ENCODE measurements at regions not wholly inside any gene's neighbourhood (a gene's known extent, or its start where the extent isn't known, plus 50 kb on each side); places are given as distances from the start of the nearest gene placed in this dataset.

DNA sequence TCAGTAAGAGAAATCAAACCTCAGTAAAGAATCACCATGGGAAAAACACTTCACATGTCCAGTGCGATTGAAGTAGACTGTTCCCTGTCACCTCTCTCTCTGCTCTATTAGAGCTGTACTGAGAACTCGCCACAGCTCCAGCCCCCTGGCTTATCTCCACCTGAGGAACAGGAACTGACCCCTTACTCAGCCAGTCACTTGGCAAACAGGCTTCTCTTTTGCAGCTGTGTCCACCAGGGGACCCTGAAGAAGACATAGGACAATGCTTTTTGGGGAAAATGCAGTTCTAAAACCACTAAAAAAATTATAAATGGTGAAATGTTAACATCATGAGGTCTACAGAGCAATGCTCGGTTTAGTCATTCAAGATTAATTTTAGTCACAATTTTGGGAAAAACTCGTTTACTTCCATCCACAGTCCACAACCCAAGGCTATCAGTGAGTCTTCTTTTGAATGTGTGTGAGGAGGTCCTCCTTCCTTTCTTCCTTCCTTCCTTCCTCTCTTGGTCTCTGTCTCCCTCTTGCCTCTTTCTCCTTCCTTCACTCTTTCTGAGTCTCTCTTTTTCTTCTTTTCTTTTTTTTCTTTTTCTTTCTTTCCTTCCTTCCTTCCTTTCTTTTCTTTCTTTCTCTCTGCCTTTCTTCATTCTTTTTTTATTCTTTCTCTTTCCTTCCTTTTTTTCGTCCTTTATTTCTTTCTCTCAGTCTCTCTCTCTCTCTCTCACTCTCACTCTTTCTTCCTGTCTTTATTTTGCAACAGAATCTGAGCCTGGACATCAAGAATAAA, 1189.5 kb upstream of the TMEM132C start:
- DNase-seq (ENCODE audit: low read depth in 2 of 2), result no peak

DNA sequence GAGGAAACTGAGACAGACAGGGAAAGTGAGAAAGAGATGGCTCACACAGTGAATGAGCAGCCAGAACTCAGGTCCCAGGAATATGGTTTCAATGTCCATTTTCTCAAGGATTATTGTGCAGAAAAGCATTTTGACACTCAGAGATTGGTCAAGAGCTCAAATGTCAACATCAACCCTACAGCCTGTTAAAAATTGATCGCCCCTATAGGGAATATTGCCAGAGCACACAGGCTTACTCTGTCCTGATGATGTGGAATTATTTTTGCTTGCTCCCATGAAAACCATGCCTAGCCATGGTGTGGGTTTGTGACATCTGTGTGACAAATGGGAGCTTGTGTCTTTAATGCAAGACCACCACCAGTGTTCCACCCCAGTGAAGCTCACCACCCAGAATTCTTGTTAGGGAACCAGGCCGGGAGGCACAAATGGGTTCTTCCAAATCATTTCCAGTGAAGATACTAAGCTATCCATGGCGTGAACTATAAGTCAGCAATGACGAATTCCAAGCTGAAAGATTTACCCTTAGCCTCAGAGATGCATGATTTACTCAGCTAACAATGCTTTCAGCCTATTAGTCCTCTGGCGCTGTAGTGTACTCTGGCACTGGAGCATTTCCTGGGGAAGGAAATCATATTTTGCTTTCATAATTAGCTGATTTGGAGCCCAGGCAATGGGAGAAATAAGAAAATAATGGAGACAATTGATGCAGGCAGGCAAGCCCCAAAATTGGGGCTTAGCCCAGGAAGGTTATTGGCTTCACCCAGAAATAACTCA, 1188.2 kb upstream of the TMEM132C start:
- DNase-seq (ENCODE audit: low read depth in 2 of 2), result no peak

DNA sequence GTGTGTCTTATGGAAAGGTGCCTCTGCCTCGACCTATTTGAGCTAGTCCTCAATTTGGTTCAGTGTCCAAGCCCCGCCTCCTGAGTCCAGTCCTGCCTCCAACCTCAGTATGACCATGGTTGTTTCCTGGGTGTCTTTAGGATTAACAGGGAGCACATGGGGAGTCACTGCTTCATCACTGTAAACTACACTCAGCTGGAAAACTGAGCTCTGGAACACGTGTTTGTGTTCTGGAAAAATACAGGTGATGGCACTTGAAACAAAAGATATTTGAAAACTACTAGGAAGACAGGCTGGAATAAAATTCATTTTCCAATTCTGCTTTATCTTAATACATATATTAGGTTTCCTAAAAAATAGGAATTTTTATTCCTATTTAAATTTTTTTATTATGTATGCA, 1187.3 kb upstream of the TMEM132C start:
- no peak for DNase-seq (ENCODE audit: low read depth in 2 of 2)

DNA sequence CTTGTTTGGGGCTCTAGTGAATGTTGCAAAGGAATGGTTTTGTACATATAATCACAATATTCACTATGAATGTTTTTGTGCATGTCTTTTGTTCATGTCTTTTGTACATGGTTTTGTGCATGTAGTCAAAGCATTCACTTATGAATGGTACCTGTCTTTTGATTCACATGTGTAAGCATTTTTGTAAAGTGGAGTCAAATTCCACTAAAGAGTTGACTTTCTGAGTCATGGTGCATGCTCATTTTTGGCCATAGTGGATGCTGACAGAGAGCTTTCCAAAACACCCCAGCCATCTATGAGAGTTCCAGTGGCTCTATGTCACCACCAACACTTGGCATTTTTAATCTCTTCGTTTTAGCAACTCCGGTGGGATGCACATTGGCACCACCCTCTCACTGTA, 1185.9 kb upstream of the TMEM132C start:
- DNase-seq (ENCODE audit: low read depth in 2 of 2), result no peak

DNA sequence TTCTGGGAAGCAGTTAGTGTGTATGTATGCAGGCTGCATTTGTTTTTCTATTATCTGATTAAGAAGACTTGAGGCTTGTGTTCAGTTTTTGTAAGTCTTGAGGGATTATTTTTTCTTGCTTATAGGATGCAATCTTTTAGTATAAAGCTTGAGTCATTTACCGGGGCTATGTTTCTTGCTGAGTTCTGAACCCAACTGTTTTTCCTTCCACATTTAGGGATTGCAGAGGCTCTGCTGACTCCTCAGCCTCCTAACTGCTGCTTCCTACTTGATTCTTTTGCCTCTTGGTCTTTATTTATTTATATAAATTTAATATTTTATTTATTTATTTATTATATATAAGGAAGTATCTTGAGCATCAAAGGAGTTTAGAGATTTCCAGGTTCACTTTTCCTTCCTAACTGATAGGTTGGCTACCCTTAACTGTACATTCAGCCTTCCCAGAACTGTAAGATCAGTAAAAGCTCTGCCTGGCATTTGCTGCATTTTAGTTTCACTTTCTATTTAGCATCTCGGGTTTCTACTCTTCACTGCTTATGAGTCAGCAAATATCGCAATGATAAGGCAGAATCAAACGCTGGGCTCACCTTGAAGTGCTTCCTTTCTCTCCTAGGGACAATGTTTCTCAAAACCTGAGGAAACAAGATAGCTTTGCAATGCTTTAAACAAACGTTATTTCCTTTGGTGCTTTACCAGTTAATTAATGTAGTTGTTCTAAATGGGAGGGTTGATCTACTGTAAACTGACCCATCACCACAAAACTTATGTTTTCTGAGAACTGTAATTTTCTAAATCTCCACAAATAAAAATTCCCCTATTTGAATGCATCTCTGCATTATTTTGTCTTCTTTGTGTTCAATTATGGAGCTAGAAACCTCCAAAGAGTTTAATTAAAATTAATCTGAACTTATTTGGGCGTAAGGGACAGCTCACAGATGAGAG, 1183.7 kb upstream of the TMEM132C start:
- DNase-seq (ENCODE audit: low read depth in 2 of 2), result no peak

DNA sequence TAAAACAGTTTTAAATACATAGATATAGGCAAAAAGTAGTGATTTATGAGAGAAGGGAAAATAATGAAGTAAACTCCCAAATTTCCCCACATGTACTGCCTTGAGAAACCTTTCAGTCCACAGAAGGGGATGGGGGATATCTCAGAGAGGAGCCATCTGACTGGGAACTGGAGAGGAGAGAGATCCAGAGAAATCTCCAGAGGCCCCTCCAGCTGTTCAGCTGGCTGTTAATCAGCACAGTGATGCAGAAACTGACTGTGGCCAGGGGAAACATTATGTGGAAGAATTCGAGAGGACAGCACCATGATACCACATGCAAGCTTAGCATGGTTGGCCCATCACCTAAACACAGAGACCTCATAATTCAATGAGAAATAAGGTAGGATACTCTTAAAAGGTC, 1165.9 kb upstream of the TMEM132C start:
- no peak for DNase-seq (ENCODE audit: low read depth in 2 of 2)

DNA sequence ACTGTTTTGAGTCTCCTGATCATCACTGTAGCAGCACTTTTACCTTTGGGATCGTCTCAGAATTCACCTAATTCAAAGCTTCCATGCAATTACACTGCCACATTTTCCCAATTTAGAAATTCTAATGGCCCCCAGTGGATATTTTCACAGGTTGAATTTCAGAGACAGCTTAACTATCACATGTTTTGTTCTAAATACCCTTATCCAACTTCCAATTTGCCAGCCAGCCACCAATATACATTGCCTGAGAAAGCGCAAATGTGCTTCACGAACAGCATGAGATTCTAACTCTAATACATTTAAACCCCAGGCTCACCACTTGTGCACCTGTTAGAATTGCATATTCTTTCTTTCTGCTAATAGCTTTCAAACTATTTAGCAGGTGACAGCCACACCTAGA, 1160.9 kb upstream of the TMEM132C start:
- DNase-seq (ENCODE audit: low read depth in 2 of 2), result no peak

DNA sequence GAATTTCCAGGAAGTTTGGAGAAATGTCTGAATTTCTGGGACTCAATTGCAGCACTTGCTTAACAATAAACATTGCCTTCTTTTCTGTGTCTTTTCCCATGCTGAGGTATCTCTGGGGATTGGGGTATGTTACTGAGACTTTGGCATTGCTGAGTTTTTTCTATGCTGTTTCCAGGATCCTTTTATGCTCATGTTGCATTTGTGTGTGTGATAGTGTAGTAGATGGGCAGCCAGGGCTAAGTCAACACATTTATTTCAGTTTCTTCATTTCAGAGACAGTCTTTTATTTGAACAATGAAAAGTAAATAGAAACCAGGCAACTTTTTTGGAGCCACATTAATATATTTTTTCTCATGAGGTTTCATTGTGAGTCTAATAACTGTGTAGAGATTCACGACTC, 1160.3 kb upstream of the TMEM132C start:
- DNase-seq (ENCODE audit: low read depth in 2 of 2), result no peak

DNA sequence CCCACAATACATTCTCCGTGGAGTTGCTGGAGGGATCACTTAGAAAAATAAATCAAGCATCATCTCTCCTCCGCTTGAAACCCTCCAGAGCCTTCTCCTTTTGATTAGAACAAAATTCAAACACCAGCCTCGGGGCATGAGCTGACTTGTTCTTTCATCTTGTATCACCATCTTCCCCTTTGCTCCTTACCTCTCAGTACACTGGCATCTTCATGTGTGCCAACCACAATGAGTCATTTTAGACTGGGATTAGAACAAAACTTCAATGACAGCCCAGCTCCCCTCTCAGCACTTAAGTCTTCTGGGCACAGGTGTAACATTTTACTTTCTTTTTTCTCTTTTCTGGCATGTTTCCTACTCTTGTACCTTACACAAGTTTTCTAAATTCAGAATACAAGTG, 1159.2 kb upstream of the TMEM132C start:
- no peak for DNase-seq (ENCODE audit: low read depth in 2 of 2)

DNA sequence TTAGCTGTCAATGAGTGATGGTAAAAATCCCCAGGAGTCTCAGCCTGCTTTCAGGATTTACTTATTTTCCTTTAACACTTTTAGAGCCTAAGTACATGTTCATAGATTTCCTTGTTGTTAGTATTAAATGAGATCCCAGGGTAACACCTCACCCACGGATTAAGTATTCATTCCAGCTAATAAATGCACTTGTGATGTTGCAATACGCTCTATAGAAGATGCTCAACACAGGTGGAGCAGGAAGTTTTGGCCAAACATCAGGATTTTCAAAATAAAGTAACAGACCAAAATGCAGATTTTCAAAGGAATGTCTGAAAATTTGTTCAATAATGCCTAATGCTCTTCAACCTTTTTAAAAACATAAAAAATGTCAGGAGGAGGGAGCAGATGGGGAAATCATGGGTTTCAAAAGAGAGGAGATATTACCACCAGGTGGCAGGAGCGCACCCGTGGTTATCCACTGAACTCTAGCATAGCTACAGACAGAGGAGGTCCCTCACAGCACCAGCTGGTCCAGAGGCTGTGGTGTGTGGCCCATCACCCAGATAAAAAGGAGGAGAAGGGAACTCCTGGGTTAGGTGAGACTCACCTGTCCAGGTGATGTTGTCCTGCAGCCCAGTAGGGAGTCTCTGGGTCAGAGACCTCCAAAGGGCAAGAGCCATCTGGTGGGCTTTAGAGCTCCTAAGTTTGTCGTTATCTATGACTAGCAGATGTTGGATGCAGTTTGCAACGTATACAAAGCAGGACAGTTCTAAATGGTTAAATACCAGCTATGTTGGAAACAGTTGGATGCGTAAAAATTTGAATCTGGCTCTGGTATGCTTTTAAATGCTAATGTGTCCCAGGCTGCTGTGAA, 1158.4 kb upstream of the TMEM132C start:
- peak in 1 of 2 donors; percentile 14 for DNase-seq (ENCODE audit: low read depth in 2 of 2)

DNA sequence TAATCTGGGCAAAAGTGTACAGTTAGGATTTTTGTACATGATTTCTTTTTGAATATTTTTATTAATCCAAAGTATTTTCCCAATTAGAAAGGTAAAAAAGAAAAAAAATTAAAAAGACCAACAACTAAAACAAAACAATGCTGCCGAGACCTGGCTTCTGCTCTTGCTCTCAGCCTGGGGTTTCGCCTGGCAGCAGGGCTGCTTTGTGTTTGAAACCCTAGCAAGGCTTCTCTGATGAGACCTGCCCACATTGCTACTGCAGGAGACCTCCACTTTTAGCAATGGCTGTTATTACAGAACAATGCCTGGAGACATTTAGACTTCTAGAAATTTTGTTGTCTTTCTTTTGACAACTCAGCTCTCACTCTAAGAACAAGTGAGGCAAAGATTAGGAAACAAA, 1153.0 kb upstream of the TMEM132C start:
- DNase-seq (ENCODE audit: low read depth in 2 of 2), result no peak

DNA sequence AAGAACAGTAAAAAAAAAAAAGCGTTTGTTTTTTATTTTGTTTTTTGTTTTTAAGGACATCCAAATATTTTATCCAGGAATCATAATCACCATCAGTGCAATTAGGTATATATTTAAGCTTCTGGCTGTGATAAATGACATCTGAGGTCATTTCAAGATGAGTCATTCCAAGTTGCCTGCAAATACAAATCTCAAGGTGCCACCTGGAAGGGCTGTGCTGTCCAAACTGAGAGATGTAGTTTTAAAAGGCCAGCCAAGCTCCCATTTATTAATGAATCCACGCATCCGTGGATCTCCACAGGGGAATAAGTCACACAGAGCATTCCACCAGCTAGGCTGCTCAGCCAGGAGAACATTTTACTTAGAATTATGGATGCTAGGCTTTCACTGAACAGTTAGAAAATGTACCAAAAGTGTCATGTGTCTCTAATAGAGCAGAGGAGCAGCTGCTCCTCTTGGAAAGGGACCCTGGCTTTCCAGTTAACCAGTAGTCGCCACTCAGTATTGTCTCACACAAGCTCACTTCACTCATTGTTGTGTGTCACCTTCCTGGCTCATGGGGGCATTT, 1151.4 kb upstream of the TMEM132C start:
- DNase-seq (ENCODE audit: low read depth in 2 of 2), result no peak

DNA sequence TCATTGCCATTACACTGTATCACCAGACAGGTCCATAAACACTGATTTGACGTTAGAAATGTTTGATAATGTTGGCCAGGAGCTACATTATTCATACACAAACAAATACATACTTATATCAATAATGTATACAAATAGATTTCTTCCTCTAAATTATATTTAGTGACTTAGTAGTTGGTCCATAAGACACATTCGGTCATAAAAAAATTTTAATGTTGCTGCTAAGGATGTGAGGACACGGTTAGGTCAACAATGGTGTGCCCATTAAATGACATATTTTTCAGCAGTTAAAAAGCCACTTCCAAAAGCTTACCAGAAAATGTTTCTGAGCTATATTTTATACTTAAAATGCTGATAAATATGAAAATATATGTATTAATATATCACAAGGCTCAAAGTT, 1148.7 kb upstream of the TMEM132C start:
- DNase-seq (ENCODE audit: low read depth in 2 of 2), result no peak

DNA sequence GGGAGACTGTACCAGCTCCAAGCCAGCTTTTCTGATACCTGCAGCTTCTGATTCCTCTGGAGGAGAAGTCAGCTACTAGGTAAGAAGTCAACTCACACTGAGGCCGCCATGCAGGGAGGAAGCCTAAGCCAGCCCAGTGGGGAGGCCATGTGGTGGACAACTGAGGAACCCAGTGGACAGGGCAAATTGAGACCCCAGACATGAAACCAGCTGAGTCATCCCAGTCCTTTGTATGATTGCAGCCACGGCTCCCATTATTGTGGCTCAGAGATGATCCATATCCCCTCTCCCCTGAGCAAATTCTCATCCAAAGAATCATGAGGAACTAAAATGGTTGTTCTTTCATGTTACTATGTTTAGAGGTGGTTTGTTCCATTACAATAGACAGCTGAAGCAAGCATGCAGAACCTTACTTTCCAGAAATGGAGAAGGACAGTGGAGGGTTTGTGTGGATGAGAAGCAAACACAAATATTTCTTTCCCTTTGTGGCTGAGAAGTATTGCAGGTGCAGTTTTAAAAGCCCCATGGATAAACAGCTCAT, 1147.3 kb upstream of the TMEM132C start:
- DNase-seq (ENCODE audit: low read depth in 2 of 2), result no peak

DNA sequence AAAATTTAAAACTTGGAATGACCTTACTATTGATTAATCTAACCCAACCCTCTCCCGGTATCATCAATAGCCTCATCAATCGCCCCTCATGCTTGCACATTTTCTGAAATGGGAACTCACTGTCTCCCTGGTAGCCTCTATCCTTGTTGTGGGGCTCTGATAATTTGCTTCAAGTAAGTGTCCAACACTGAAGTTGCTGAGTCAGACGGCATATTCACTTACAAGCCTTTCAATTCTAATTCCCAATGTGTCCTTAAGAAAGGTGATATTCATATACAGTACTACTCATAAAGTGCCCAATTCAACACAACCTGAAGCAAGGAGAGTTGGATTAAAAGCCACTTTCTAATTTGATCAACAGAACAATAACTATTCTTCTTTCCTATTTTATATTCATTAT, 1146.1 kb upstream of the TMEM132C start:
- DNase-seq (ENCODE audit: low read depth in 2 of 2), result no peak

DNA sequence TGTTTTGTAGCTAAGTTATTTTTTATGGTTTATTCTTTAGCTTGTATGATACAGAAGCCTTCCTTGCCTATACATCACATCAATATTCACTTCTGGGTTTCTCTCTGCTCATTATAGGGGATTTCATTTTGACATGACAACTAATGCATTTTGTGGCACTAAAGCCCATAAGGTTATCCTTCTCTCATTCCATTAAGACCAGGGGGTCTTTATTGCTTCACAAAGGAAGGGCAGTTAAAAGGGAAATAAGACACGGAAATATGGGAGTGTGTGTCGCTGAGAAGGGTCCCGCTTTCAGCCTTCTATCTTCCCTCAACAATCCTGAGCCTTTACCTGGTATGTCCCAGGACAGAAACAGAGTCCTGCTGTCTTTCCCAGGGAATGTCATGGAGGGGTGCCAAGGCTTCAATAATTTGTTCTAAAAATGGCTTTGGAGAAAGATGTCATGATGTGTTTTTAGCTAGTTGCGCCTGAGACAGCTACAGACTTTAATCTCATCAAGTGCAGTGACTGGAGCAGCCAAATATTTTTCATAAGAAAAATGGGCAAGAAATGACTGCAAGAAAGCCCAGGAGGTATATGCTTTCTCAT, 1145.4 kb upstream of the TMEM132C start:
- no peak for DNase-seq (ENCODE audit: low read depth in 2 of 2)

DNA sequence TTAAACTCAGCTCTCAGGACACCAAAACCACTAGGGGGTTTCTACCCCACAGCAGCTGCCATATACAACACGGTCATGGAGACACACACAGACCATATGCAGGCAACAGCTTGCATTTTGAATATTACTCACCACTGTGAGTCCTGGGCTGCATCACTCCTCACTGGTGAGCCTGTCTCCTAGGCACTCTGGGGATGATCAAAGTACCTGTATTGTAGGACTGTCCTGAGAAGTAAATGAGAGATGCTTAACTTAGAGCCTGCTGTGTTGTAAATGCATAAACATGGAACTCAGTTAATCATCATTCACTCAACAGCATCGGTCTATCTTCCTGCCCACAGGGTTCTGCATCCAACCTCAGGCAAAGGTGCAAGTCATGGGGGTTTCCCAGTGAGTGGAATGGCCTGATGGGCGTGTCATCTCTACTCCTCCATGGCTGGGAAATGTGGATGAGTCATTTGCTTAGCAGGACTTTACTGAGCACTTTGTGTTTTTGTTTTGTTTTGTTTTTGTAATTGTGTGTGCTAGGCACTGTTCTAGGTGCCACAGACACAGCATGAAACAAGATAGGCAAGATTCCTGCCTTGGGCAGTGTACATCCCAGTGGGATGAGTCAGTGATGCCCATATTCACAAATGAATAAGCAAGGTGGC, 1141.2 kb upstream of the TMEM132C start:
- DNase-seq (ENCODE audit: low read depth in 2 of 2), result peak; percentile 28 to 36

DNA sequence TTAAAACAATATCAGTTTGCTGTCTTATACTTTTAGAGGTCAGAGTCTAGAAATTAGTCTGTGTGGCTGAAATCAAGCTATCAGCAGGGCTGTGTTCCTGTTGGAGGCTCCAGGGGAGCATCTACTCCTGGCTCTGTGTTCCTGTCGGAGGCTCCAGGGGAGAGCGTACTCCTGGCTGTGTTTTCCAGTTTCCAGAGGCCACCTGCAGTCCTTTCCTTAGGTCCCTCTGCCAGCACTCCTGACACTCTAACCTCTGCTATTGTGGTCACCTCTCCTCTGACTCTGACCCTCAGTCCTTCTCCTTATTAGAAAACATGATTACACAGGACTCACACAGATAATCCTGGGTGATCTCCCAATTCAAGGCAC, 1140.7 kb upstream of the TMEM132C start:
- no peak for DNase-seq (ENCODE audit: low read depth in 2 of 2)

DNA sequence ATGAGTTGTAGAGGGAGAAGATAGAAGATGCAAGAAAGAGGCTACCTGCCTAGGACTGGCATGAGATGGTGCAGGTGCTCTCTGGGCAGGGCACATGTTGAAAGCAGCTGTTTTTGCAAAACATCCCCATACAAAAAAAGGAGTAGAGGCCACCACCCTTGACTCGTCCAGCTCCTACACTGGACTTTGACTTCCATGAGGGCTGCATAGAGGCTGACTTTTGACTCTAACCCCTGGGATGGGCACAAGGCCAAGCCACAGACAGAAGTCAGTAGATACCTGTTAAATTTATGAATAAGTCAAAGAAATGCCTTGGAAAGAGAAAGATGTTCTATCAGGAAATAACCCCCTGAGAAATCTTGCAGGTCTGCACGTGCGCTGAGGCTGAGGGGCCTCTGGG, 1139.1 kb upstream of the TMEM132C start:
- no peak for DNase-seq (ENCODE audit: low read depth in 2 of 2)
